KBM-7 (cell line): ENCODE measurements at regions not wholly inside any gene's neighbourhood (a gene's known extent, or its start where the extent isn't known, plus 50 kb on each side); places are given as distances from the start of the nearest gene placed in this dataset.

Experiments used
- DNase-seq: peaks from one replicate; pipeline ENCODE4 v3.0.0-alpha.2; 2015
- in situ Hi-C: fragments of 300-500 bp; cut with MboI; formaldehyde crosslinking; loops from 2 replicates; pipeline ENCODE4 v1.14.3; 2020; ENCODE audit warnings: low sequenced_read_pairs, low pct_unique_long_range_greater_than_20kb, mixed read lengths

DNA sequence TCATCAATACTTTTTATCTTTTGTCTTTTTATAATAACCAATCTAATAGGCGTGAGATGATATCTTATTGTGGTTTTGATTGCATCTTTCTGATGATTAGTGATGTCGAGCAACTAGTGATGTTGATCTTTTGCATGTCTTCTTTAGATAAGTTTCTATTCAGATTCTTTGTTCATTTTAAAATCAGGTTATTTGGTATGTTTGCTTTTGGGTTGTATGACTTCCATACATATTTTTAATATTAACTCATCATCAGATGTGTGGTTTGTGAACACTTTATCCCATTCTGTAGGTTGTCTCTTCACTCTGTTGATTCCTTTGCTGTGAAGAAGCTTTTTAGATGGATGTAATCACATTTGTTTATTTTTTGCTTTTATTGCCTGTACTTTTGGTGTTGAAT, 295.8 kb downstream of the BCKDHB start:
- no peak for DNase-seq
- in situ Hi-C loops, result no loop called here
